ENCODE measurements at regions not wholly inside any gene's neighbourhood (a gene's known extent, or its start where the extent isn't known, plus 50 kb on each side); places are given as distances from the start of the nearest gene placed in this dataset.
"Not testable (repeated sequence)": the region's sequence is repeated elsewhere in the genome, so short reads cannot be mapped to it uniquely, and the experiment has no call there.

DNA sequence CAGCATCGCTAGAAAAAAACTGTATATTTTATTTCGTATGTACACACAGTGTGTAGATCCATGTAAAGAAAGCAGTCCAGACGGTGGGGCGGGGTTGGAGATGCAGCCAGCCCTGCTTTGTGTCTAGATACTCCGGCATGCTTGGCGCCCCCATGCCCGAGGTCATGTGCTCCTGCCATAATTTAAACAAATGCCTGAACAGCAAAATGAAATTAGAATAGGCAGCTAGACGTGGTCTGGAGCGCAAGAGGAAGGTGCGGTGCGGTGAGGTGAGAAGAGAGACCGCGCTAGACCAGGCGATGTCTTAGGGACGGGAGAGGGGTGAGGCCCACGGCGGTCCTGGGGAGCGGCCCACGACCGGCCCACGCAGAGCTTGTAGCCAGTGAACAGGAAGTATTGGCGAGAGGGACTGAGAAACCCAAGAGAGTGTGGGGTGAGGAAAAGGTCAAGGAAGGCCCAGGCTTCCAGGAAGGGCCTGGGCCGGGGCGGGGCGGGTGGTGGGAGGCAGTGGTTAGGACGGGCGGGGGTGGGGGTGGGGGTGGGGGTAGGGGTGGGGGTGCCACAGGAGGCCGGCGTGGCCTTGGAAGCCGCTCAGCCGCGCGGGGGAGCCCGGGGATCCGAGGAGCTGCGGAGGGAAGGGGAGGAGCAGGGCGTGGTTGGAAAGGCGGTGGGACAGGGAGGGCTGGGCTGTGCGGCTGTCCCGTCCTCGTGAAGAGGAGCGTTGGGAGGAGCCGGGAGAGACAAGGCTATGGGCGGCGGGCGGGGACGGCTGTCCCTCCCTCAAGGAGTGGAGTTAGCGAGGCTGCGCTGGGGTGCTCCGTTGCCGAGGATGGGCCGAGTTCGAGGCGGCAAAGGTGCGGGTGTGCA lies 254.7 kb upstream of the SGCG start:
- Histone ChIP-seq H3K27me3 (ENCODE audit: control insufficient read depth, insufficient read depth, low read length) (no peaks in the 10 kb centered on the region), H3K4me1 (ENCODE audit: control insufficient read depth, insufficient read depth, low read length) (no peaks in the 10 kb centered on the region), H3K27ac (ENCODE audit: low read length) (no peak overlapping the region), H3K4me3 (ENCODE audit: low read depth in 2 of 2, low read length in 2 of 2) (no peak overlapping the region), H3K9me3 (ENCODE audit: control insufficient read depth, insufficient read depth, low read depth, low read length) (no peaks in the 10 kb centered on the region), H3K36me3 (ENCODE audit: control insufficient read depth, insufficient read depth, low read length) (no peaks in the 10 kb centered on the region)
- DNase-seq (ENCODE audit: low read depth, low spot score) (no peak), ATAC-seq (no peak)
- ChIA-PET POLR2A (no interaction called here), CTCF (no interaction called here)
- in situ Hi-C loops (cut with HindIII; ENCODE audit: low pct_unique_long_range_greater_than_20kb, low sequenced_read_pairs) (no loop called here), intact Hi-C loops (cut with micrococcal nuclease; ENCODE audit: unreplicated experiment) (no loop called here)
- TF ChIP-seq, protein P1, sequence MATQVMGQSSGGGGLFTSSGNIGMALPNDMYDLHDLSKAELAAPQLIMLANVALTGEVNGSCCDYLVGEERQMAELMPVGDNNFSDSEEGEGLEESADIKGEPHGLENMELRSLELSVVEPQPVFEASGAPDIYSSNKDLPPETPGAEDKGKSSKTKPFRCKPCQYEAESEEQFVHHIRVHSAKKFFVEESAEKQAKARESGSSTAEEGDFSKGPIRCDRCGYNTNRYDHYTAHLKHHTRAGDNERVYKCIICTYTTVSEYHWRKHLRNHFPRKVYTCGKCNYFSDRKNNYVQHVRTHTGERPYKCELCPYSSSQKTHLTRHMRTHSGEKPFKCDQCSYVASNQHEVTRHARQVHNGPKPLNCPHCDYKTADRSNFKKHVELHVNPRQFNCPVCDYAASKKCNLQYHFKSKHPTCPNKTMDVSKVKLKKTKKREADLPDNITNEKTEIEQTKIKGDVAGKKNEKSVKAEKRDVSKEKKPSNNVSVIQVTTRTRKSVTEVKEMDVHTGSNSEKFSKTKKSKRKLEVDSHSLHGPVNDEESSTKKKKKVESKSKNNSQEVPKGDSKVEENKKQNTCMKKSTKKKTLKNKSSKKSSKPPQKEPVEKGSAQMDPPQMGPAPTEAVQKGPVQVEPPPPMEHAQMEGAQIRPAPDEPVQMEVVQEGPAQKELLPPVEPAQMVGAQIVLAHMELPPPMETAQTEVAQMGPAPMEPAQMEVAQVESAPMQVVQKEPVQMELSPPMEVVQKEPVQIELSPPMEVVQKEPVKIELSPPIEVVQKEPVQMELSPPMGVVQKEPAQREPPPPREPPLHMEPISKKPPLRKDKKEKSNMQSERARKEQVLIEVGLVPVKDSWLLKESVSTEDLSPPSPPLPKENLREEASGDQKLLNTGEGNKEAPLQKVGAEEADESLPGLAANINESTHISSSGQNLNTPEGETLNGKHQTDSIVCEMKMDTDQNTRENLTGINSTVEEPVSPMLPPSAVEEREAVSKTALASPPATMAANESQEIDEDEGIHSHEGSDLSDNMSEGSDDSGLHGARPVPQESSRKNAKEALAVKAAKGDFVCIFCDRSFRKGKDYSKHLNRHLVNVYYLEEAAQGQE (IDR thresholded peaks at IDR 0.05; ENCODE audit: insufficient read depth in 1 of 2, low read depth in 2 of 2, low read length in 1 of 2) = no peak
- TF ChIP-seq POLR2AphosphoS5 (IDR thresholded peaks at IDR 0.05; ENCODE audit: low read depth, low read length) (no peak), TCF7L2 (IDR thresholded peaks at IDR 0.05; ENCODE audit: low read depth, low read length) (no peak), SIN3A (IDR thresholded peaks at IDR 0.05; ENCODE audit: borderline replicate concordance, insufficient read depth, low read depth, low read length) (no peak)
- TF ChIP-seq, protein P2, sequence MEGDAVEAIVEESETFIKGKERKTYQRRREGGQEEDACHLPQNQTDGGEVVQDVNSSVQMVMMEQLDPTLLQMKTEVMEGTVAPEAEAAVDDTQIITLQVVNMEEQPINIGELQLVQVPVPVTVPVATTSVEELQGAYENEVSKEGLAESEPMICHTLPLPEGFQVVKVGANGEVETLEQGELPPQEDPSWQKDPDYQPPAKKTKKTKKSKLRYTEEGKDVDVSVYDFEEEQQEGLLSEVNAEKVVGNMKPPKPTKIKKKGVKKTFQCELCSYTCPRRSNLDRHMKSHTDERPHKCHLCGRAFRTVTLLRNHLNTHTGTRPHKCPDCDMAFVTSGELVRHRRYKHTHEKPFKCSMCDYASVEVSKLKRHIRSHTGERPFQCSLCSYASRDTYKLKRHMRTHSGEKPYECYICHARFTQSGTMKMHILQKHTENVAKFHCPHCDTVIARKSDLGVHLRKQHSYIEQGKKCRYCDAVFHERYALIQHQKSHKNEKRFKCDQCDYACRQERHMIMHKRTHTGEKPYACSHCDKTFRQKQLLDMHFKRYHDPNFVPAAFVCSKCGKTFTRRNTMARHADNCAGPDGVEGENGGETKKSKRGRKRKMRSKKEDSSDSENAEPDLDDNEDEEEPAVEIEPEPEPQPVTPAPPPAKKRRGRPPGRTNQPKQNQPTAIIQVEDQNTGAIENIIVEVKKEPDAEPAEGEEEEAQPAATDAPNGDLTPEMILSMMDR (IDR thresholded peaks at IDR 0.05) = no peak
- no TSS peak for BruUV-seq (replicated peaks)

DNA sequence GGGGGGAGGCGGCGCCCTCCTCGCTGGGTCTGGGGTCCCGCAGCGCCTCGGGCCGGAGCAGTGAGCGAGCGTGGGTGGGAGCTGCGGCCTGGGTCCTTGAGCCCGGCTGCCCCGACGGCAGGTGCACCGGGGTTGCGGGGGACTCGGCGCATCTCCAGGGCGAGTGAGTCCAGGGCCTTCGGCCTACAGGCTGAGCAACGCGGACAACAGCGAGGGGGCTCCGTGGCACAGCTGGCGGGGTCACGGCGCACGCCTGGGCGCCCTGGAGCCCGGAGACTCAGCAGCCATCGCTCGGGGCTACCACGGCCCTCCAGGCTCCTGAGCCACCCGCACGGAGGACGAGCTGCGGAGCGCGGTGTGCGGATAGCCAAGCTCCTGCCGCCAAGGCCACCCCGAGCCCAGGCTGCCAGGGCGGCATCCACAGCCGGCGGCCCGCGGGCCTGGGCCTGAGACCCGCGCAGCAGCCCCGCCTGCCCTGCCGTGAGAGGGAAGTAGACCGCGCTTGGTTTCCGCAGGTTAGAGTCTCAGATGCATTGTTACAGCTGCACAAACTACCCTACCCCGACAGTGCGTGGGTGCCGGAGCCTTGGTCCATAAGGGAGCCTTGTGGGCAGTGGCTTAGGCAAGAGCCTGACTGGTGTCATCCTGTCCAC lies 253.9 kb upstream of the SGCG start:
- no peaks in the 10 kb centered on the region for H3K4me1 ChIP-seq (ENCODE audit: control insufficient read depth, insufficient read depth, low read length)
- no TSS peak for BruUV-seq (replicated peaks)
- no peak for TF ChIP-seq POLR2AphosphoS5 (IDR thresholded peaks at IDR 0.05; ENCODE audit: low read depth, low read length)
- no peak for TF ChIP-seq SIN3A (IDR thresholded peaks at IDR 0.05; ENCODE audit: borderline replicate concordance, insufficient read depth, low read depth, low read length)
- TF ChIP-seq TCF7L2 (IDR thresholded peaks at IDR 0.05; ENCODE audit: low read depth, low read length) = no peak
- TF ChIP-seq, protein P1 (IDR thresholded peaks at IDR 0.05; ENCODE audit: insufficient read depth in 1 of 2, low read depth in 2 of 2, low read length in 1 of 2) = no peak
- TF ChIP-seq, protein P2 (IDR thresholded peaks at IDR 0.05) = no peak
- no peak for ATAC-seq
- ChIA-PET CTCF (no interaction called here), POLR2A (no interaction called here)
- no peaks in the 10 kb centered on the region for H3K27me3 ChIP-seq (ENCODE audit: control insufficient read depth, insufficient read depth, low read length)
- no peak for DNase-seq (ENCODE audit: low read depth, low spot score)
- intact Hi-C loops (cut with micrococcal nuclease; ENCODE audit: unreplicated experiment) = no loop called here
- in situ Hi-C loops (cut with HindIII; ENCODE audit: low pct_unique_long_range_greater_than_20kb, low sequenced_read_pairs) = no loop called here
- H3K27ac ChIP-seq (ENCODE audit: low read length) = no peak overlapping the region
- no peak overlapping the region for H3K4me3 ChIP-seq (ENCODE audit: low read depth in 2 of 2, low read length in 2 of 2)
- H3K36me3 ChIP-seq (ENCODE audit: control insufficient read depth, insufficient read depth, low read length) = no peaks in the 10 kb centered on the region
- no peaks in the 10 kb centered on the region for H3K9me3 ChIP-seq (ENCODE audit: control insufficient read depth, insufficient read depth, low read depth, low read length)

DNA sequence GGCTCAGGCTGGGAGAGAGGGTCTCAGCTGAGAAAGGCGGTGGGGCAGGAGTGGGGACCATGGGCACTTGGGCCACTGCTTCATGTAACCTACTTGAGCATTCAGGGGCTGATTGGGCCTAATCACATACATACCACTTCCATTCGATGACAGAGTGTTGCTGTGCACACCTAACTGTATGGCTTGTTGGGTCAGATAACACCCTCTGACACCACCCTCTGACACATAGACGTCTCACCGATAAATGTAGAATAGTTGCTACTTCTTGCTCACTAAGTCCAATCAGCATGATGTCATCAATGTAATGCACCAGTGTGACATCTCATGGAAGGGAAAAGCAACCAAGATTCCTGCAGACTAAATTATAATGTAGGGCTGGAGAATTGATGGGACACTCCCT lies 252.9 kb upstream of the SGCG start:
- CTCF ChIA-PET; H3K36me3 ChIP-seq (ENCODE audit: control insufficient read depth, insufficient read depth, low read length); H3K9me3 ChIP-seq (ENCODE audit: control insufficient read depth, insufficient read depth, low read depth, low read length); POLR2A ChIA-PET; H3K27me3 ChIP-seq (ENCODE audit: control insufficient read depth, insufficient read depth, low read length); in situ Hi-C loops (cut with HindIII; ENCODE audit: low pct_unique_long_range_greater_than_20kb, low sequenced_read_pairs); H3K4me3 ChIP-seq (ENCODE audit: low read depth in 2 of 2, low read length in 2 of 2); H3K4me1 ChIP-seq (ENCODE audit: control insufficient read depth, insufficient read depth, low read length); DNase-seq (ENCODE audit: low read depth, low spot score); H3K27ac ChIP-seq (ENCODE audit: low read length); intact Hi-C loops (cut with micrococcal nuclease; ENCODE audit: unreplicated experiment); ATAC-seq; BruUV-seq (replicated peaks): not testable (repeated sequence)
